ENCODE measurements at regions not wholly inside any gene's neighbourhood (a gene's known extent, or its start where the extent isn't known, plus 50 kb on each side); places are given as distances from the start of the nearest gene placed in this dataset.

DNA sequence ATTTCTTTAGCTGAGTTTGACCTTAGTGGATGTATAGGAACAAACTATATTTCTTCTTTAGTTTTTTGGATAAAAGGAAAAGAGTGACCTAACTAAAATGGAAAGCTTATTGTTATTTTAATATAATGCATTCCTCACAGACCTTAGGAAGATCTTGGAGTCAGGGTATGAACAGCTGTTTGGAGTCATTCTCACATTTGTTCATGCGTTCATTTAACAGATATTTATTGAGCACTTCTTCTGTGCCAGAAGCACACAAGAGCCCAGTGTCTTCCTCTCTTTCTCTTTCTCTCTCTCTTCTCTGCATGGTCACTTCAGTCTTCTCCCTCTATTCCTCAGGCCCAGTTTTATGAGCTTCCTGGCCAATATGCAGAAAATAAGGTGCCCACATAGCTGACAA lies 744.0 kb upstream of the MAP3K7 start:
- TF ChIP-seq POLR2AphosphoS5 (IDR thresholded peaks at IDR 0.05) (no peak), POLR2A (IDR thresholded peaks at IDR 0.05) (no peak), EP300 (IDR thresholded peaks at IDR 0.05) (no peak)
- TF ChIP-seq, protein P1, sequence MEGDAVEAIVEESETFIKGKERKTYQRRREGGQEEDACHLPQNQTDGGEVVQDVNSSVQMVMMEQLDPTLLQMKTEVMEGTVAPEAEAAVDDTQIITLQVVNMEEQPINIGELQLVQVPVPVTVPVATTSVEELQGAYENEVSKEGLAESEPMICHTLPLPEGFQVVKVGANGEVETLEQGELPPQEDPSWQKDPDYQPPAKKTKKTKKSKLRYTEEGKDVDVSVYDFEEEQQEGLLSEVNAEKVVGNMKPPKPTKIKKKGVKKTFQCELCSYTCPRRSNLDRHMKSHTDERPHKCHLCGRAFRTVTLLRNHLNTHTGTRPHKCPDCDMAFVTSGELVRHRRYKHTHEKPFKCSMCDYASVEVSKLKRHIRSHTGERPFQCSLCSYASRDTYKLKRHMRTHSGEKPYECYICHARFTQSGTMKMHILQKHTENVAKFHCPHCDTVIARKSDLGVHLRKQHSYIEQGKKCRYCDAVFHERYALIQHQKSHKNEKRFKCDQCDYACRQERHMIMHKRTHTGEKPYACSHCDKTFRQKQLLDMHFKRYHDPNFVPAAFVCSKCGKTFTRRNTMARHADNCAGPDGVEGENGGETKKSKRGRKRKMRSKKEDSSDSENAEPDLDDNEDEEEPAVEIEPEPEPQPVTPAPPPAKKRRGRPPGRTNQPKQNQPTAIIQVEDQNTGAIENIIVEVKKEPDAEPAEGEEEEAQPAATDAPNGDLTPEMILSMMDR (IDR thresholded peaks at IDR 0.05), result no peak

All from upper lobe of left lung (tissue), 4 donors.